ENCODE measurements at regions not wholly inside any gene's neighbourhood (a gene's known extent, or its start where the extent isn't known, plus 50 kb on each side); places are given as distances from the start of the nearest gene placed in this dataset.

- POLR2A ChIA-PET: no interaction called here
- H3K36me3 Mint-ChIP-seq: no peaks in the 10 kb centered on the region
- CTCF ChIA-PET: no interaction called here
Observed at GRCh38 chrX:88378406-88378805, 368.6 kb upstream of the CPXCR1 start.

DNA sequence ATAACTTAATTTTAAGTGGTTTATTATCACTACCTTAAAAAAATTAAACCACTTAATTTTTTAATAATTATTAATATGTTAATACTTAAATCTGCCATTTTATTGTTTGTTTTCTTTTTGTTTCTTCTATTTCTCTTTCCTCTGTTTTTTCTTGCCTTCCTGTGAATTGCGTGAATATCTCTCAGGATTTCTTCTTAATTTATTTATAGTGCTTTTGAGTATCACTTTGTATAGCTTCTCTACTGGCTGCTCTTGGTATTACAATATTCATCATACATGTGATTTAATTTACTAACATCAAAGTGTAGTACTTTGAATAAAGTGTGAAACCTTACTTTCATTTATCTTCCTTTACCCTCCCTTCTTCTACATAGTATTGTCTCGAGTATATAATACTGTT lies 349.5 kb upstream of the CPXCR1 start:
- no peak for DNase-seq
- Mint-ChIP-seq H3K27me3 (no peaks in the 10 kb centered on the region), H3K4me3 (no peak overlapping the region), H3K9me3 (peaks cover 0 to 6% (median 1%) of the 10 kb centered on the region in 5 donors), H3K36me3 (no peaks in the 10 kb centered on the region), H3K4me1 (no peaks in the 10 kb centered on the region), H3K27ac (no peak overlapping the region)
- Histone ChIP-seq H3K27me3 (ENCODE audit: insufficient read depth, low read length, poor library complexity, severe bottlenecking) (no peaks in the 10 kb centered on the region), H3K4me1 (ENCODE audit: insufficient read depth, low read length) (no peaks in the 10 kb centered on the region), H3K4me3 (ENCODE audit: low read length) (no peak overlapping the region), H3K27ac (ENCODE audit: low read depth, low read length) (no peak overlapping the region), H3K9me3 (ENCODE audit: low read length) (no peaks in the 10 kb centered on the region), H3K36me3 (ENCODE audit: insufficient read depth, low read length) (no peaks in the 10 kb centered on the region)
- CTCF ChIA-PET: no interaction called here
- POLR2A ChIA-PET: no interaction called here

More at GRCh38 chrX:88378406-88378805, 368.6 kb upstream of the CPXCR1 start:
- H3K9me3 ChIP-seq (ENCODE audit: low read length): no peaks in the 10 kb centered on the region
- Mint-ChIP-seq H3K4me1 (no peaks in the 10 kb centered on the region), H3K27me3 (peaks cover 0 to 2% of the 10 kb centered on the region in 2 donors), H3K9me3 (peaks cover 0 to 6% (median 3%) of the 10 kb centered on the region in 5 donors), H3K4me3 (no peak overlapping the region), H3K27ac (no peak overlapping the region)
- no peaks in the 10 kb centered on the region for H3K36me3 ChIP-seq (ENCODE audit: insufficient read depth, low read length)
- DNase-seq: no peak
- H3K4me3 ChIP-seq (ENCODE audit: low read length): no peak overlapping the region
- no peaks in the 10 kb centered on the region for H3K4me1 ChIP-seq (ENCODE audit: insufficient read depth, low read length)
- no peak overlapping the region for H3K27ac ChIP-seq (ENCODE audit: low read depth, low read length)
- H3K27me3 ChIP-seq (ENCODE audit: insufficient read depth, low read length, poor library complexity, severe bottlenecking): no peaks in the 10 kb centered on the region

- Mint-ChIP-seq H3K4me1 (no peaks in the 10 kb centered on the region), H3K27ac (no peak overlapping the region), H3K4me3 (no peak overlapping the region), H3K27me3 (no peaks in the 10 kb centered on the region), H3K36me3 (no peaks in the 10 kb centered on the region), H3K9me3 (peaks cover 0 to 5% (median 2%) of the 10 kb centered on the region in 5 donors)
- H3K4me3 ChIP-seq (ENCODE audit: low read length): no peak overlapping the region
- no peaks in the 10 kb centered on the region for H3K36me3 ChIP-seq (ENCODE audit: insufficient read depth, low read length)
- no peaks in the 10 kb centered on the region for H3K9me3 ChIP-seq (ENCODE audit: low read length)
- DNase-seq: no peak
- no peak overlapping the region for H3K27ac ChIP-seq (ENCODE audit: low read depth, low read length)
- ChIA-PET POLR2A (no interaction called here), CTCF (no interaction called here)
- H3K27me3 ChIP-seq (ENCODE audit: insufficient read depth, low read length, poor library complexity, severe bottlenecking): no peaks in the 10 kb centered on the region
- no peaks in the 10 kb centered on the region for H3K4me1 ChIP-seq (ENCODE audit: insufficient read depth, low read length)
Observed at GRCh38 chrX:88416002-88416401, 331.0 kb upstream of the CPXCR1 start.

GRCh38 chrX:88416965-88417364 lies 330.1 kb upstream of the CPXCR1 start:
- Mint-ChIP-seq H3K4me3 (no peak overlapping the region), H3K4me1 (no peaks in the 10 kb centered on the region), H3K36me3 (no peaks in the 10 kb centered on the region), H3K9me3 (peaks cover 0 to 3% (median 0%) of the 10 kb centered on the region in 5 donors), H3K27me3 (no peaks in the 10 kb centered on the region), H3K27ac (no peak overlapping the region)
- Histone ChIP-seq H3K36me3 (ENCODE audit: insufficient read depth, low read length) (no peaks in the 10 kb centered on the region), H3K9me3 (ENCODE audit: low read length) (no peaks in the 10 kb centered on the region), H3K27me3 (ENCODE audit: insufficient read depth, low read length, poor library complexity, severe bottlenecking) (no peaks in the 10 kb centered on the region), H3K27ac (ENCODE audit: low read depth, low read length) (no peak overlapping the region), H3K4me1 (ENCODE audit: insufficient read depth, low read length) (no peaks in the 10 kb centered on the region), H3K4me3 (ENCODE audit: low read length) (no peak overlapping the region)
- ChIA-PET POLR2A (no interaction called here), CTCF (no interaction called here)
- no peak for DNase-seq

GRCh38 chrX:88424071-88424470 lies 323.0 kb upstream of the CPXCR1 start:
- H3K4me3 ChIP-seq (ENCODE audit: low read length): no peak overlapping the region
- no peak overlapping the region for H3K27ac Mint-ChIP-seq
- peaks cover 0 to 5% (median 0%) of the 10 kb centered on the region in 5 donors for H3K9me3 Mint-ChIP-seq
- no peaks in the 10 kb centered on the region for H3K27me3 ChIP-seq (ENCODE audit: insufficient read depth, low read length, poor library complexity, severe bottlenecking)
- DNase-seq: no peak
- no peaks in the 10 kb centered on the region for H3K36me3 ChIP-seq (ENCODE audit: insufficient read depth, low read length)
- H3K4me1 Mint-ChIP-seq: no peaks in the 10 kb centered on the region
- POLR2A ChIA-PET: no interaction called here
- H3K4me1 ChIP-seq (ENCODE audit: insufficient read depth, low read length): no peaks in the 10 kb centered on the region
- H3K4me3 Mint-ChIP-seq: no peak overlapping the region
- CTCF ChIA-PET: no interaction called here
- no peaks in the 10 kb centered on the region for H3K27me3 Mint-ChIP-seq
- H3K36me3 Mint-ChIP-seq: no peaks in the 10 kb centered on the region
- H3K9me3 ChIP-seq (ENCODE audit: low read length): no peaks in the 10 kb centered on the region
- H3K27ac ChIP-seq (ENCODE audit: low read depth, low read length): no peak overlapping the region

DNA sequence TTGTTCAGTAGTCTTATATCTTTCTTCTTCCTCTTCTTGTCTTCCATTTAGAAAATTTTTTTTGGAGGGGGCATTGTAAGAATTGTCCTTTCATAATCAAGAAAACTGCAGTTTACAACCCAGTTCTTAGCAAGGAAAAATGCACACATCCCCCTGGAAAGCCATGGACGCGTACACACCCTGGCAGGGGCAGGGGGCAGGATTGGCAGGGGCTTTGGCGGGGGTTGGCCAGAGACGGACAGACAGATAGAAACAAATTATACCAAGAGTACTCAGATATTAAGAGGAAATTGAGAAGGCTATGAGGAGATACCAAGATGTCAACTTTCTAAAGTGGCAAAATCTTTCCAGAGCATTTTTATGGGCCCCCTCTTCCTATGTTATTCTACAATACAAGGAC lies 322.5 kb upstream of the CPXCR1 start:
- no peaks in the 10 kb centered on the region for H3K4me1 ChIP-seq (ENCODE audit: insufficient read depth, low read length)
- Mint-ChIP-seq H3K36me3 (no peaks in the 10 kb centered on the region), H3K4me1 (no peaks in the 10 kb centered on the region), H3K4me3 (no peak overlapping the region), H3K9me3 (peaks cover 0 to 5% (median 0%) of the 10 kb centered on the region in 5 donors), H3K27me3 (no peaks in the 10 kb centered on the region), H3K27ac (no peak overlapping the region)
- CTCF ChIA-PET: no interaction called here
- no peaks in the 10 kb centered on the region for H3K36me3 ChIP-seq (ENCODE audit: insufficient read depth, low read length)
- no peak overlapping the region for H3K4me3 ChIP-seq (ENCODE audit: low read length)
- no peak overlapping the region for H3K27ac ChIP-seq (ENCODE audit: low read depth, low read length)
- DNase-seq: no peak
- no peaks in the 10 kb centered on the region for H3K9me3 ChIP-seq (ENCODE audit: low read length)
- POLR2A ChIA-PET: no interaction called here
- H3K27me3 ChIP-seq (ENCODE audit: insufficient read depth, low read length, poor library complexity, severe bottlenecking): no peaks in the 10 kb centered on the region

DNA sequence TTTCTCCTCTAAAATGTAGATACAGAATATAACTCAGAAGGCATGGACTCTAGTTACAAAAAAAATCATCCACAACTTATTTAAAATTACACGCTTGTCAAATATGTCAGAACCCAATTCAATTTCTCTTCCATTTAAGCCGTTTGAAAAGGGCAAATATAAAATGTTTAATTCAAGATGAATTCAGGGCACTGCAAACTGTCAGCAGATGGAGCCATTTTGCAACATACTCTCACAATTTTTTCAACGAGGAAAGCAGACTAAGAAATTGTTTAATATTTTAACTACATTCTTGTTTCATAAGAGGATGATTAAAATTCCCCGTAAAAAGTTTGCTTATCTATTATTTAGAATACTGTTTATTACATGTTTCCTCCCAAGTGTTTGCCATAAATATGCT lies 321.3 kb upstream of the CPXCR1 start:
- H3K4me1 Mint-ChIP-seq: no peaks in the 10 kb centered on the region
- no peak for DNase-seq
- H3K9me3 ChIP-seq (ENCODE audit: low read length): no peaks in the 10 kb centered on the region
- no peak overlapping the region for H3K27ac ChIP-seq (ENCODE audit: low read depth, low read length)
- no peak overlapping the region for H3K27ac Mint-ChIP-seq
- H3K4me3 Mint-ChIP-seq: no peak overlapping the region
- no peaks in the 10 kb centered on the region for H3K27me3 Mint-ChIP-seq
- ChIA-PET CTCF (no interaction called here), POLR2A (no interaction called here)
- H3K9me3 Mint-ChIP-seq: peaks cover 0 to 5% (median 0%) of the 10 kb centered on the region in 5 donors
- no peaks in the 10 kb centered on the region for H3K27me3 ChIP-seq (ENCODE audit: insufficient read depth, low read length, poor library complexity, severe bottlenecking)
- H3K36me3 ChIP-seq (ENCODE audit: insufficient read depth, low read length): no peaks in the 10 kb centered on the region
- H3K36me3 Mint-ChIP-seq: no peaks in the 10 kb centered on the region
- H3K4me1 ChIP-seq (ENCODE audit: insufficient read depth, low read length): no peaks in the 10 kb centered on the region
- no peak overlapping the region for H3K4me3 ChIP-seq (ENCODE audit: low read length)

GRCh38 chrX:88437563-88437962 lies 309.5 kb upstream of the CPXCR1 start:
- Histone ChIP-seq H3K36me3 (ENCODE audit: insufficient read depth, low read length) (no peaks in the 10 kb centered on the region), H3K4me3 (ENCODE audit: low read length) (no peak overlapping the region), H3K27ac (ENCODE audit: low read depth, low read length) (no peak overlapping the region), H3K4me1 (ENCODE audit: insufficient read depth, low read length) (no peaks in the 10 kb centered on the region), H3K9me3 (ENCODE audit: low read length) (no peaks in the 10 kb centered on the region), H3K27me3 (ENCODE audit: insufficient read depth, low read length, poor library complexity, severe bottlenecking) (no peaks in the 10 kb centered on the region)
- Mint-ChIP-seq H3K27me3 (no peaks in the 10 kb centered on the region), H3K4me1 (no peaks in the 10 kb centered on the region), H3K9me3 (peaks cover 0 to 7% (median 0%) of the 10 kb centered on the region in 5 donors), H3K4me3 (no peak overlapping the region), H3K36me3 (no peaks in the 10 kb centered on the region), H3K27ac (no peak overlapping the region)
- POLR2A ChIA-PET: no interaction called here
- CTCF ChIA-PET: no interaction called here
- no peak for DNase-seq

DNA sequence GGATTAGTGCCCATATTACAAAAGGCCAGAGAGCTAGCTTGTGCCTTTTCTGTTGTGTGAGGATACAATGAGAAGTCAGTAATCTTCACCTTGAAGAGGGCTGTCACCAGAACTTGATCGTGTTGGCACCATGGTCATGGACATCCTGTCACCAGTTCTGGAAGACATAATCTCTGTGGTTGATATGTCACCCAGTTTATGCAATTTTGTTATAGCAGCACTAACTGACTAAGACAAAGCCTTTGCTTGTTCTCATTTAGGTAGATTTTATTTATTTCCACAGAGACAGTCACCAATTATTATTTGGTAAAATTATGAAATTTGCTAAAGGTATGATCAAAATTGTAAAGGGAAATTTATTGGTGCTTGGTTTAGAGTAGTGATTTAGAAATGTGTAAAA lies 308.8 kb upstream of the CPXCR1 start:
- peaks cover 0 to 4% (median 0%) of the 10 kb centered on the region in 5 donors for H3K9me3 Mint-ChIP-seq
- H3K36me3 Mint-ChIP-seq: no peaks in the 10 kb centered on the region
- Histone ChIP-seq H3K27me3 (ENCODE audit: insufficient read depth, low read length, poor library complexity, severe bottlenecking) (no peaks in the 10 kb centered on the region), H3K4me1 (ENCODE audit: insufficient read depth, low read length) (no peaks in the 10 kb centered on the region), H3K36me3 (ENCODE audit: insufficient read depth, low read length) (no peaks in the 10 kb centered on the region), H3K9me3 (ENCODE audit: low read length) (no peaks in the 10 kb centered on the region), H3K27ac (ENCODE audit: low read depth, low read length) (no peak overlapping the region), H3K4me3 (ENCODE audit: low read length) (no peak overlapping the region)
- CTCF ChIA-PET: no interaction called here
- no peak for DNase-seq
- H3K27me3 Mint-ChIP-seq: no peaks in the 10 kb centered on the region
- H3K4me1 Mint-ChIP-seq: no peaks in the 10 kb centered on the region
- POLR2A ChIA-PET: no interaction called here
- no peak overlapping the region for H3K4me3 Mint-ChIP-seq
- H3K27ac Mint-ChIP-seq: no peak overlapping the region

Measured in CD8-positive, alpha-beta memory T cell (primary cell).